ENCODE measurements at regions not wholly inside any gene's neighbourhood (a gene's known extent, or its start where the extent isn't known, plus 50 kb on each side); places are given as distances from the start of the nearest gene placed in this dataset.

DNA sequence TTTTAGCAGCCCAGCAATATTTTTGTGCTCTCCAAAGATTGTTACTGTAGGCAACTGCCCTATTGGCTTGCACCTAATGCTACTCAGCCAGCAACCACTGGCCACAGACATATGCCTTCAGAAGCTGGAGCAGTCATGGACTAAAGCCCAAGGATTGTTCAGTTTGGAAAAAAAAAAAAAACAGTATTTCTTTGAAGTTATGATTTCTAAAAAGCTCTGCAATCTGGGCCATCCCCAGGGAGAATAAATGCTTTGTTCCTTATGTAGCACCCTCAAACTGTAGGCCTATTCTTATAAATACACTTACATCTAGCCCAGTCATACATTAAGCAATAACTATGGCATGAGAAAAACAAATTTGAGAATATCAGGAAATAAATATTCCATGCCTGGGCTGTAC lies 2190.5 kb upstream of the RAG2 start:
- H3K4me3 Mint-ChIP-seq (ENCODE audit: low read depth, unreplicated experiment): no peak overlapping the region
- no TSS peak for BruUV-seq (replicated peaks)
- H3K36me3 Mint-ChIP-seq (ENCODE audit: insufficient read depth, unreplicated experiment): no peaks in the 10 kb centered on the region
- intact Hi-C loops (cut with micrococcal nuclease; ENCODE audit: unreplicated experiment): no loop called here
- CTCF ChIA-PET: no interaction called here
- peaks cover 8% of the 10 kb centered on the region for H3K9me3 Mint-ChIP-seq (ENCODE audit: low read depth, unreplicated experiment)
- TF ChIP-seq, protein P1, sequence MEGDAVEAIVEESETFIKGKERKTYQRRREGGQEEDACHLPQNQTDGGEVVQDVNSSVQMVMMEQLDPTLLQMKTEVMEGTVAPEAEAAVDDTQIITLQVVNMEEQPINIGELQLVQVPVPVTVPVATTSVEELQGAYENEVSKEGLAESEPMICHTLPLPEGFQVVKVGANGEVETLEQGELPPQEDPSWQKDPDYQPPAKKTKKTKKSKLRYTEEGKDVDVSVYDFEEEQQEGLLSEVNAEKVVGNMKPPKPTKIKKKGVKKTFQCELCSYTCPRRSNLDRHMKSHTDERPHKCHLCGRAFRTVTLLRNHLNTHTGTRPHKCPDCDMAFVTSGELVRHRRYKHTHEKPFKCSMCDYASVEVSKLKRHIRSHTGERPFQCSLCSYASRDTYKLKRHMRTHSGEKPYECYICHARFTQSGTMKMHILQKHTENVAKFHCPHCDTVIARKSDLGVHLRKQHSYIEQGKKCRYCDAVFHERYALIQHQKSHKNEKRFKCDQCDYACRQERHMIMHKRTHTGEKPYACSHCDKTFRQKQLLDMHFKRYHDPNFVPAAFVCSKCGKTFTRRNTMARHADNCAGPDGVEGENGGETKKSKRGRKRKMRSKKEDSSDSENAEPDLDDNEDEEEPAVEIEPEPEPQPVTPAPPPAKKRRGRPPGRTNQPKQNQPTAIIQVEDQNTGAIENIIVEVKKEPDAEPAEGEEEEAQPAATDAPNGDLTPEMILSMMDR (IDR thresholded peaks at IDR 0.05; ENCODE audit: unreplicated experiment): no peak
- no peaks in the 10 kb centered on the region for H3K27me3 Mint-ChIP-seq (ENCODE audit: unreplicated experiment)
- no peak overlapping the region for H3K27ac Mint-ChIP-seq (ENCODE audit: unreplicated experiment)
- DNase-seq: no peak
- no peaks in the 10 kb centered on the region for H3K4me1 Mint-ChIP-seq (ENCODE audit: low read depth, unreplicated experiment)

- Mint-ChIP-seq H3K36me3 (ENCODE audit: insufficient read depth, unreplicated experiment) (no peaks in the 10 kb centered on the region), H3K4me1 (ENCODE audit: low read depth, unreplicated experiment) (no peaks in the 10 kb centered on the region), H3K27ac (ENCODE audit: unreplicated experiment) (no peak overlapping the region), H3K9me3 (ENCODE audit: low read depth, unreplicated experiment) (peaks cover 13% of the 10 kb centered on the region), H3K4me3 (ENCODE audit: low read depth, unreplicated experiment) (no peak overlapping the region), H3K27me3 (ENCODE audit: unreplicated experiment) (no peaks in the 10 kb centered on the region)
- CTCF ChIA-PET: no interaction called here
- no TSS peak for BruUV-seq (replicated peaks)
- TF ChIP-seq, protein P1 (IDR thresholded peaks at IDR 0.05; ENCODE audit: unreplicated experiment): no peak
- intact Hi-C loops (cut with micrococcal nuclease; ENCODE audit: unreplicated experiment): no loop called here
- no peak for DNase-seq
Measured at GRCh38 chr11:38784164-38784563, 2186.1 kb upstream of the RAG2 start.

DNA sequence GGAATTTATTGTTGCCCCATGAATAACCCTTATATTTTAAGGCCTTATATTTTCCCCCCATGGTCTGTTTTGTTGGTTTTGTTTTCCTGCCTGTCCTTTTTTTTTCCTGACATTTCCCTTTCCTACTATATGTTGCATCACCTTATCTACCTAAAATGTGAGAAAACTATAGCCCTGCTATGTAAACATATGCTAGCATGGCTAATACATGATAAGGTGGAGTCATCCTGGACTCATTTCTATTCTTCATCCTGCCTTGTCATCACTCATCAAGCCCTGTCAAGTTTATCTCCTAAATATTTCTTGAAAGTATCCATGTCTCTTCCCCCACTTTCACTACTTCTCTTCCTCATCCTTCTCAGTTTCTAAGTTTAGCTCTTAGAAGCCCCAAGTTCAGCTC lies 2168.8 kb upstream of the RAG2 start:
- TF ChIP-seq, protein P1 (IDR thresholded peaks at IDR 0.05; ENCODE audit: unreplicated experiment): no peak
- BruUV-seq (replicated peaks): no TSS peak
- no peak overlapping the region for H3K4me3 Mint-ChIP-seq (ENCODE audit: low read depth, unreplicated experiment)
- CTCF ChIA-PET: no interaction called here
- H3K27me3 Mint-ChIP-seq (ENCODE audit: unreplicated experiment): no peaks in the 10 kb centered on the region
- DNase-seq: no peak
- H3K36me3 Mint-ChIP-seq (ENCODE audit: insufficient read depth, unreplicated experiment): no peaks in the 10 kb centered on the region
- intact Hi-C loops (cut with micrococcal nuclease; ENCODE audit: unreplicated experiment): no loop called here
- no peaks in the 10 kb centered on the region for H3K4me1 Mint-ChIP-seq (ENCODE audit: low read depth, unreplicated experiment)
- no peak overlapping the region for H3K27ac Mint-ChIP-seq (ENCODE audit: unreplicated experiment)
- peaks cover 32% of the 10 kb centered on the region for H3K9me3 Mint-ChIP-seq (ENCODE audit: low read depth, unreplicated experiment)

- Mint-ChIP-seq H3K4me1 (ENCODE audit: low read depth, unreplicated experiment) (no peaks in the 10 kb centered on the region), H3K4me3 (ENCODE audit: low read depth, unreplicated experiment) (no peak overlapping the region), H3K27ac (ENCODE audit: unreplicated experiment) (no peak overlapping the region), H3K9me3 (ENCODE audit: low read depth, unreplicated experiment) (peaks cover 9% of the 10 kb centered on the region), H3K27me3 (ENCODE audit: unreplicated experiment) (no peaks in the 10 kb centered on the region), H3K36me3 (ENCODE audit: insufficient read depth, unreplicated experiment) (no peaks in the 10 kb centered on the region)
- no peak for DNase-seq
- TF ChIP-seq, protein P1 (IDR thresholded peaks at IDR 0.05; ENCODE audit: unreplicated experiment): no peak
- no TSS peak for BruUV-seq (replicated peaks)
- intact Hi-C loops (cut with micrococcal nuclease; ENCODE audit: unreplicated experiment): no loop called here
- CTCF ChIA-PET: no interaction called here
Measured at GRCh38 chr11:38759394-38759793, 2161.4 kb upstream of the RAG2 start.

DNA sequence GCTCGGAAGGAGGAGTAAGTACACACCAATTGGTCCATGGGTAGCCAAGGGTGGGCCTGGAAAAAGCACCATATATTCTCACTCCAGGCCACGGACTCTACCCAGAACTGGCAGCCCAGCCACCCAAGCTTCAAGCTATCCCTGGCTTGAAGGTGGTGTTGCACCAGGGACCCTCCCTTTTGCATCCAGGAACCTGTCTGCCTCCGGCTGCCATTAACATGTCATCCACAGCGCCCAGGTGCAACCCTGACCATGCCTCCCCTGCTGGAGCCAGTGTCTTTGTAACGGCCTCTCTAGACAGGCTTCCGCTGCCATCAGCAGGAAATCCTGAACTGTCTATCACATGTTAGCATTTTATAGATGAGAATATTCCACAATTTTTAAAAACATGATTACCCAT lies 2158.5 kb upstream of the RAG2 start:
- no peaks in the 10 kb centered on the region for H3K36me3 Mint-ChIP-seq (ENCODE audit: insufficient read depth, unreplicated experiment)
- H3K9me3 Mint-ChIP-seq (ENCODE audit: low read depth, unreplicated experiment): peaks cover 11% of the 10 kb centered on the region
- CTCF ChIA-PET: no interaction called here
- no TSS peak for BruUV-seq (replicated peaks)
- H3K27ac Mint-ChIP-seq (ENCODE audit: unreplicated experiment): no peak overlapping the region
- H3K4me1 Mint-ChIP-seq (ENCODE audit: low read depth, unreplicated experiment): no peaks in the 10 kb centered on the region
- no peak overlapping the region for H3K4me3 Mint-ChIP-seq (ENCODE audit: low read depth, unreplicated experiment)
- TF ChIP-seq, protein P1 (IDR thresholded peaks at IDR 0.05; ENCODE audit: unreplicated experiment): no peak
- H3K27me3 Mint-ChIP-seq (ENCODE audit: unreplicated experiment): no peaks in the 10 kb centered on the region
- intact Hi-C loops (cut with micrococcal nuclease; ENCODE audit: unreplicated experiment): no loop called here
- no peak for DNase-seq

Data from Calu3 (cell line).